HG02852 (cell line): ENCODE measurements at regions not wholly inside any gene's neighbourhood (a gene's known extent, or its start where the extent isn't known, plus 50 kb on each side); places are given as distances from the start of the nearest gene placed in this dataset.

Experiments used
- ATAC-seq: cut with Tn5 transposase; IDR thresholded peaks from one replicate; pipeline ENCODE4 v1.9.1; 2021; ENCODE audit warnings: mild to moderate bottlenecking, moderate library complexity; ENCODE audit not compliant: unreplicated experiment

- no peak for ATAC-seq
These were observed 351.0 kb upstream of the POU3F3 start for GRCh38 chr2:104502901-104503300.

- no peak for ATAC-seq
These were observed 349.4 kb upstream of the POU3F3 start for GRCh38 chr2:104504331-104505073.

GRCh38 chr2:104518256-104518655, 335.7 kb upstream of the POU3F3 start:
- ATAC-seq = no peak

- no peak for ATAC-seq
These were observed 332.7 kb upstream of the POU3F3 start for GRCh38 chr2:104521247-104521646.

GRCh38 chr2:104523921-104524320, 330.0 kb upstream of the POU3F3 start:
- ATAC-seq = no peak

GRCh38 chr2:104528101-104528500, 325.8 kb upstream of the POU3F3 start:
- no peak for ATAC-seq

- no peak for ATAC-seq
These were observed 322.8 kb upstream of the POU3F3 start for GRCh38 chr2:104531122-104531521.

GRCh38 chr2:104537116-104537515, 316.8 kb upstream of the POU3F3 start:
- no peak for ATAC-seq

GRCh38 chr2:104538077-104538476, 315.8 kb upstream of the POU3F3 start:
- no peak for ATAC-seq

- ATAC-seq = no peak
These were observed 314.3 kb upstream of the POU3F3 start for GRCh38 chr2:104539649-104540048.

GRCh38 chr2:104545055-104545454, 308.9 kb upstream of the POU3F3 start:
- no peak for ATAC-seq

- no peak for ATAC-seq
These were observed 307.4 kb upstream of the POU3F3 start for GRCh38 chr2:104546537-104546936.

GRCh38 chr2:104547221-104547620, 306.7 kb upstream of the POU3F3 start:
- no peak for ATAC-seq

GRCh38 chr2:104561251-104561650, 292.7 kb upstream of the POU3F3 start:
- ATAC-seq = no peak

GRCh38 chr2:104562537-104562936, 291.4 kb upstream of the POU3F3 start:
- no peak for ATAC-seq

GRCh38 chr2:104563398-104563996, 290.4 kb upstream of the POU3F3 start:
- no peak for ATAC-seq

- no peak for ATAC-seq
These were observed 285.7 kb upstream of the POU3F3 start for GRCh38 chr2:104568247-104568646.

- no peak for ATAC-seq
These were observed 283.7 kb upstream of the POU3F3 start for GRCh38 chr2:104570259-104570658.

- no peak for ATAC-seq
These were observed 281.1 kb upstream of the POU3F3 start for GRCh38 chr2:104572834-104573233.

GRCh38 chr2:104574367-104574766, 279.5 kb upstream of the POU3F3 start:
- no peak for ATAC-seq

- ATAC-seq = peak; percentile 87
These were observed 276.8 kb upstream of the POU3F3 start for GRCh38 chr2:104577143-104577542.

- ATAC-seq = no peak
These were observed 271.4 kb upstream of the POU3F3 start for GRCh38 chr2:104582471-104582870.

GRCh38 chr2:104583811-104584210, 270.1 kb upstream of the POU3F3 start:
- no peak for ATAC-seq
